ENCODE measurements at regions not wholly inside any gene's neighbourhood (a gene's known extent, or its start where the extent isn't known, plus 50 kb on each side); places are given as distances from the start of the nearest gene placed in this dataset.

GRCh38 chr4:81965454-81965853 lies 408.3 kb downstream of the HNRNPD start:
- no peak overlapping the region for H3K4me3 ChIP-seq (ENCODE audit: low read depth, low read length)

- H3K4me3 ChIP-seq (ENCODE audit: low read depth, low read length), result no peak overlapping the region
Measured at GRCh38 chr4:81963763-81964020, 410.1 kb downstream of the HNRNPD start.

GRCh38 chr4:81963015-81963762 lies 410.6 kb downstream of the HNRNPD start:
- no peak overlapping the region for H3K4me3 ChIP-seq (ENCODE audit: low read depth, low read length)

GRCh38 chr4:81960961-81961360 lies 412.8 kb downstream of the HNRNPD start:
- H3K4me3 ChIP-seq (ENCODE audit: low read depth, low read length), result no peak overlapping the region

GRCh38 chr4:81954271-81954670 lies 419.5 kb downstream of the HNRNPD start:
- no peak overlapping the region for H3K4me3 ChIP-seq (ENCODE audit: low read depth, low read length)

GRCh38 chr4:81951891-81952455 lies 421.8 kb downstream of the HNRNPD start:
- no peak overlapping the region for H3K4me3 ChIP-seq (ENCODE audit: low read depth, low read length)

GRCh38 chr4:81946996-81947395 lies 426.8 kb downstream of the HNRNPD start:
- H3K4me3 ChIP-seq (ENCODE audit: low read depth, low read length), result no peak overlapping the region

- H3K4me3 ChIP-seq (ENCODE audit: low read depth, low read length), result no peak overlapping the region
Measured at GRCh38 chr4:81930506-81931238, 443.1 kb downstream of the HNRNPD start.

- no peak overlapping the region for H3K4me3 ChIP-seq (ENCODE audit: low read depth, low read length)
Measured at GRCh38 chr4:81923140-81923539, 450.7 kb downstream of the HNRNPD start.

- H3K4me3 ChIP-seq (ENCODE audit: low read depth, low read length), result no peak overlapping the region
Measured at GRCh38 chr4:81922313-81922712, 450.6 kb upstream of the RASGEF1B start.

- H3K4me3 ChIP-seq (ENCODE audit: low read depth, low read length), result no peak overlapping the region
Measured at GRCh38 chr4:81921751-81922159, 450.0 kb upstream of the RASGEF1B start.

GRCh38 chr4:81919810-81920209 lies 448.1 kb upstream of the RASGEF1B start:
- H3K4me3 ChIP-seq (ENCODE audit: low read depth, low read length), result no peak overlapping the region

- H3K4me3 ChIP-seq (ENCODE audit: low read depth, low read length), result no peak overlapping the region
Measured at GRCh38 chr4:81919223-81919622, 447.5 kb upstream of the RASGEF1B start.

GRCh38 chr4:81915430-81915829 lies 443.7 kb upstream of the RASGEF1B start:
- no peak overlapping the region for H3K4me3 ChIP-seq (ENCODE audit: low read depth, low read length)

- H3K4me3 ChIP-seq (ENCODE audit: low read depth, low read length), result no peak overlapping the region
Measured at GRCh38 chr4:81914623-81915022, 442.9 kb upstream of the RASGEF1B start.

GRCh38 chr4:81913427-81913879 lies 441.7 kb upstream of the RASGEF1B start:
- no peak overlapping the region for H3K4me3 ChIP-seq (ENCODE audit: low read depth, low read length)

- no peak overlapping the region for H3K4me3 ChIP-seq (ENCODE audit: low read depth, low read length)
Measured at GRCh38 chr4:81912376-81913030, 440.8 kb upstream of the RASGEF1B start.

GRCh38 chr4:81906905-81907304 lies 435.2 kb upstream of the RASGEF1B start:
- H3K4me3 ChIP-seq (ENCODE audit: low read depth, low read length), result no peak overlapping the region

- H3K4me3 ChIP-seq (ENCODE audit: low read depth, low read length), result no peak overlapping the region
Measured at GRCh38 chr4:81905971-81906370, 434.3 kb upstream of the RASGEF1B start.

GRCh38 chr4:81904121-81904520 lies 432.4 kb upstream of the RASGEF1B start:
- H3K4me3 ChIP-seq (ENCODE audit: low read depth, low read length), result no peak overlapping the region

- H3K4me3 ChIP-seq (ENCODE audit: low read depth, low read length), result no peak overlapping the region
Measured at GRCh38 chr4:81903212-81903611, 431.5 kb upstream of the RASGEF1B start.
